ENCODE measurements at regions not wholly inside any gene's neighbourhood (a gene's known extent, or its start where the extent isn't known, plus 50 kb on each side); places are given as distances from the start of the nearest gene placed in this dataset.

GRCh38 chr14:26395726-26396125 is 202.1 kb downstream of the NOVA1 start:
- no peak for DNase-seq (ENCODE audit: low spot score)

DNA sequence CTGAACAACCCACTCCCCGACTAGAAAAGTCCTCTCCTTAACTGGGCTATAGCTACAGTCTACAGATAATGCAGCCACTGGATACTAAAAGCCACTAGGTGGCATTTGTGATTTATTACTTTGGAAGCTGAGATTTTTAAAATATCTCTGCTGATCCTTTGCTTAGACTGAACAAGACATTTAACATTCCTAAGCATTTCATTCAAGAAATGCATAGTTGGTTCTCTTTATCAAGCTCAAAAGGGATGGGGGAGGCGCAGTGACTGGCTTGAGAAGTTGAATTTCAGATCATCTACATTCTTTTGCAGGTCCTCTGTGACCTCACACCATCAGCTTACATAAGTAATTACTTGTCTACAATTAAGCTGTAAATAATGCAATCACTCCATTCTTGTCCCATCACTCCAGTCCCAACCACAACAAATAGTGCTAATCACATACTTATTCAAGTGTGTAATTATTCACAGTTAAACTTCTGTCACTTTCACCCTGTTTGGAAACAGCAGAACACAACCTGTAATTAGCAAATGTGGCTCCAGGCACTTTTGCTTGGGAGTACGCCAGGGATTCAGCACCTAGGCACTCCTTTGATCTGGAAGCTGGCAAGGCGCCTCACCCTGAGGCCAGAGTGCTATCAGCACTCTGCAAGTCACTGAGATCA is 203.6 kb downstream of the NOVA1 start:
- DNase-seq (ENCODE audit: low spot score): peak; percentile 8

GRCh38 chr14:26392498-26392897 is 205.3 kb downstream of the NOVA1 start:
- no peak for DNase-seq (ENCODE audit: low spot score)

- no peak for DNase-seq (ENCODE audit: low spot score)
These were observed 208.0 kb downstream of the NOVA1 start for GRCh38 chr14:26389646-26390508.

DNA sequence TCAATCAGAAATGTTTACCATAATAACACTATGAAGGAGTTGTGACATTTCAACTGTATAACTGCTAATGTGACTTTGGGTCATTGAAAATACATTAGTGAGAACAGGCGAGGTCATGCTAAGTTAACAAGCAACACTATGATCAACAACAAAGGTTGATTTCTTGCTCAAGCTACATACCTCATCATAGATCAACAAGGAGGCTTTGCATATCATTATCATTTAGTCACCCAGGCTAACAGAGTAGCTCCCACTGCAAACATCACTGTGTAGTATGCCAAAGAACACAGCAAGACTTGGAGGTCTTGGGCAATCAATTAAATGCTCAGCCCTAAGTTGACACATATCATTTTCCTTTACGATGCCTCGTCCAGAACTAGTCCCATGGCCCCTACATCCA is 212.5 kb downstream of the NOVA1 start:
- DNase-seq (ENCODE audit: low spot score): no peak

GRCh38 chr14:26382901-26383685 is 214.7 kb downstream of the NOVA1 start:
- no peak for DNase-seq (ENCODE audit: low spot score)

DNA sequence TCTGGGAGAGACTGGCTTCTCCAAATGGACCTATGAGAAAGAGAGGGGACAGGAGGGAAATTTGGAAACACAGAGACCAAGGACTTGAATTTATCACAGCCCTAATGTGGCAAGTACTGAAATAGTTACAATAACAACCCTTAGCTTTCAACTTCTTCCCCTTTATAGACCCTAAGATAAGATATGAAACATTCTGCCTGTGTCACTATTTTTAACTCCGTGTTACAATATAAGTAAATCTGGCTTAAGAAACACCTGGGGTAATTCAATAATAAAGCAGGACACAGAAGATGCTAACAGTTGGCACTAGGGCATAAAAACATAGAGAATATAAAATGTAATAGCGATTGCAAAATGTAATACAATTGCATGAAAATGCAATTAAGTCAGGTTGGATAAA is 216.4 kb downstream of the NOVA1 start:
- no peak for DNase-seq (ENCODE audit: low spot score)

DNA sequence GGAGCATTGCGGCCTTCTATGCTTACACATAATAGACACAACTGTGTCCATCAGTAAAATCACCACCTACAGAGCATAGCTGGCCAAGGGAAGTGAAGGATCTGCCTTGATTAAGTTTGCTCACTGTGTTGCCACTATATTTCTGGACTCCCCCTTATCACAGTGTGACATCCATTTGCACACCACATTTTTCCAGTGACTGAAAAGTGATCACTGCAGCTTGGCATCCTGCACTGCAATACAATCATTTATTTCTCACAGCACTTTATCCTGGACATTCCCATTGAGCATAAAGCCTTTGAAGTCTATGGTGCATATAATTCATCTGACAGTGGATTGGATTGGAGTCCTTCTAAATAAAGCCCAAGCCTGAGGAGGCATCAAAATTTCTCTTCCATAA is 217.2 kb downstream of the NOVA1 start:
- no peak for DNase-seq (ENCODE audit: low spot score)

DNA sequence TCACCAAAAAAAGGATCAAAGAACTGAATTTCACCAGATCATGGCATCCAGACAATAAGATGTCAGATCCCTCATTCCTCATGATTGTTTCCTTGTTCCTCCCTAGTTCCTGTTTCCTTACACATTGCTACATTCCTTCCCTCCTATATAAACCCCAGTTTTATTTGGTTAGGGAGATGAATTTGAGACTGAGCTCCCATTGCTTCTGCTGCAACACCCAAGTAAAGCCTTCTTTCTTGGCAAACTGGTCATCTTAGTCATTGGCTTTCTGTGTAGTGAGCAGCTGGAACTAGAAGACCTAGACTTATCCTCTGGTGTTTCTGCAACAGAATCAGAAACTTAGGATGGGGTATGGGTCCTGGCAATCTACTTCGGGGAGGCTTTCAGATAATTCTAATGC is 217.9 kb downstream of the NOVA1 start:
- DNase-seq (ENCODE audit: low spot score): no peak

DNA sequence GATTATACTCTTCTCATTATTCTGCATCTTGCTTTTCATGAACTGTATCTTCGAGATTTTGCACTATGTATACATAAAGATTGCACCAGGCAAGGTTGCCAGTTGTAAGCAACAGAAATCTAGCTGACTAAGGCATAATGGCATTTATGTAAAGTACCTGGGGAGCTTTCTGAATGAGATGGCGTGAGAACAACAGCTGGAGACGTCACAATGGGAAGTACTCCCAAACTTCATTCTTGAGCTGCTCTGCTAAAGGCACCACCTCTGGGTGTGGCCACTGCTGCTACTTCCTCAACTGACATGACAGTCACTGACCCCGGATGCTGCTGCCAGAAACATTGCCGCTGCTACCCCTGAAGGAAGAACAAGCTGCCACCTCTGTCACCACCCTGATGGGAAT is 220.7 kb downstream of the NOVA1 start:
- DNase-seq (ENCODE audit: low spot score): no peak

DNA sequence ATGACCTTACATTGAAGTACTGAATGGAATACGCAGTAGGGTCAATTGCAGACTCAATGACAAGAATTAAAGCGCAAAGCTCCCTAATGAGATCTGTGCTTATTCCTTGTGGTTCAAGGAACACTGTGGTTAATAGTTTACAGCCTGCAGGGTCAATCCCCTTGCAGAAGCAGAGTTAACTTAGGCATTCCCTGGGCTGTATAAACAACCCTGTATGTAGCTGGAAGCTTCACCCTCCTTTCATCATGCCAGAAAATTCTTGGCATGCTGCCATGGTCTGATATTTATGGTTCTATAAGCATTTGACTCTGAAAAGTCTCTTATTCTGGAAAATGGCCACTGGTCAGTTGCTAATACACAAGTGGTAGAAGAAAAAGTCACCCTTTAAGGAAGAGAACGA is 227.7 kb downstream of the NOVA1 start:
- peak; percentile 32 for DNase-seq (ENCODE audit: low spot score)

GRCh38 chr14:26363689-26364088 is 234.1 kb downstream of the NOVA1 start:
- no peak for DNase-seq (ENCODE audit: low spot score)

DNA sequence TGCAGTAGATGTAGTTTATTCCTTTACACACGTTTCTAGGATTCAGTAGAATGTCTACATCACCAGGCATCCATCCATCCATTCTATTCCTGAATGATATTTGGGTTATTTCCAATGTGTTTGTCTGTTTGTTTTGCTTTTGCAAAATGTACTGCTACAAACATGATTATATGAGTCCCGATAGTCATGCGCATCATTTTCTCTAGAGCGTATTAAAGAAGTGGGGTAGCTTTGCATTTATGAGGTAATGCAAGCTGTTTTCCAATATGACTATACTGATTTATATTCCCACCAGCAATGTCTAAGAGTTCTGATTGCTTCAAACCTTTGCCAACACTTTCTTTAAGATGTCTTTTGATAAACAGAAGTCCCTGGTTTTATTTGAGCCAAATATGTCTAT is 253.2 kb downstream of the NOVA1 start:
- no peak for DNase-seq (ENCODE audit: low spot score)

DNA sequence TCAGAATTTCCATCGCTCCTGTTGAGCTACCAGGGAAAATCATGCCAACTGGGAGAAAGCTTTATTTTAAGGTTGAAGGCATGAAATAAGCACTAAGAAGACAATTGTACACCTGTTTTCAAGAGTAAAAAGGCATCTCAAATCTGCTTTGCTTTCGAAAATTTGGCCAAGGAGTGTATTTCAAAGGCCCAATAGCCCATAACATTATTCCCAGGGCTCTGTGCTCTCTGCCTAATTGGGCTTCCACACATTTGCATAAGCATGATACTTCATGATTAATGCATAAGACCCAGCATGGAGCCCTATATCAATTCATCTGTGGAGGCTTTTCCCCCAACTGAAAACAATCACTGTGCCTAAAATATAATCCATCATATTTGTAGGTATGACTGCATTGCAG is 258.5 kb downstream of the NOVA1 start:
- DNase-seq (ENCODE audit: low spot score): no peak

DNA sequence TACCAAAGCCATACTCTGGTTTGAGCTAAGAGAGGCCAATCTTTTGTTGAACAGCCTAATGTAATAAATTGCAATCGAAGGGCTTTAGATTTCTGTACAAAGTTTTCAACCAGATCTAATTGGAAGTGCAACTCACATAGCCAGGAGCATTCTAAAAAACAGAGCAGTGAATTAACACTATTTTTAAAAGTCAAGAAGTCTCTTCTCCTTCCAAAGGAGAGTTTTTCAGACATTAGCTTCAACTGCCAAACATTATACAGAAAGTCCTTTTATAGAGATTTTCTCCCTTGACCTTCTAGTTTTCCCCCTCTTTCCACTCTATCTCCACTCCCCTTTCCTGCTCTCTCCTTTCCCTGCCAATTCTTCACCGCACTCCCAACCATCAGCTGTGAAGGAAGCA is 259.6 kb downstream of the NOVA1 start:
- no peak for DNase-seq (ENCODE audit: low spot score)

GRCh38 chr14:26334288-26334687 is 263.5 kb downstream of the NOVA1 start:
- DNase-seq (ENCODE audit: low spot score): no peak

- DNase-seq (ENCODE audit: low spot score): no peak
These were observed 264.9 kb downstream of the NOVA1 start for GRCh38 chr14:26332966-26333365.

- no peak for DNase-seq (ENCODE audit: low spot score)
These were observed 266.9 kb downstream of the NOVA1 start for GRCh38 chr14:26330982-26331381.

GRCh38 chr14:26328791-26329190 is 269.0 kb downstream of the NOVA1 start:
- DNase-seq (ENCODE audit: low spot score): no peak

DNA sequence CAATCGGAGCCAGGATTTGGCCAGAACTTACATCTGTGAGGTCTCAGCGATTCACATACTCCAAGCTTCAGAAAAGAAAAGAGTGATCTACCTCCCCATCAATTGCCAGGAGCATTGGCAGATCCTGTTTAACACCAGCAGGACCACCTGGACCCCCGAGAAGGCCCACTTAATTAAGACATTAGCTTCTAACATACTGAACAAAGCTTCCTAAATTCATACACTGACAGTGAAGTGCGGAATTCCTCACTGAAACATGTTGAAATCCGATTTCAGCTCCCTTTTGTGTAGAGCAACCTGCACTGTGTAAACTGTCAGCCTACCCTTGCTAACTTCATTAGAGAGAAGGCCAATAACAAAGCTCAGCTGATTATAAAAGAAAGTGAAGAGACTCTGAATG is 274.0 kb downstream of the NOVA1 start:
- no peak for DNase-seq (ENCODE audit: low spot score)

DNA sequence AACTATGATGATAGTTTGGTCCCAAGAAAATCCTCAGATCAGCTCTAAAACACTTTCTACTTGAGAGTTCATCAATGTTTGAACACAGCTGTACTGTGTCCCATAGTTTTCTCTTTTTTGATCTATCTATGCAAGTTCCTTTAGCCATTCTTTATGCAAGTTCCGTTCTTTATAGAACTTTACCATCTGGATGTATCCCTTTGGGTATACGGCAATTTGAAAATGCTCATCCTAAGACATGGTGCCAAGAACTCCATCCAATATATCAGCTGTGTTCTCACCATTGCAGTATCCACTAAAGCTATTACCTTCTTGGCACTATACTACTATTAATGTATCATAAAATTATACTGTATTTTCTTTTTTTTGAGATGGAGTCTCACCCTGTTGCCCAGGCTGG is 276.9 kb downstream of the NOVA1 start:
- DNase-seq (ENCODE audit: low spot score): no peak

DNA sequence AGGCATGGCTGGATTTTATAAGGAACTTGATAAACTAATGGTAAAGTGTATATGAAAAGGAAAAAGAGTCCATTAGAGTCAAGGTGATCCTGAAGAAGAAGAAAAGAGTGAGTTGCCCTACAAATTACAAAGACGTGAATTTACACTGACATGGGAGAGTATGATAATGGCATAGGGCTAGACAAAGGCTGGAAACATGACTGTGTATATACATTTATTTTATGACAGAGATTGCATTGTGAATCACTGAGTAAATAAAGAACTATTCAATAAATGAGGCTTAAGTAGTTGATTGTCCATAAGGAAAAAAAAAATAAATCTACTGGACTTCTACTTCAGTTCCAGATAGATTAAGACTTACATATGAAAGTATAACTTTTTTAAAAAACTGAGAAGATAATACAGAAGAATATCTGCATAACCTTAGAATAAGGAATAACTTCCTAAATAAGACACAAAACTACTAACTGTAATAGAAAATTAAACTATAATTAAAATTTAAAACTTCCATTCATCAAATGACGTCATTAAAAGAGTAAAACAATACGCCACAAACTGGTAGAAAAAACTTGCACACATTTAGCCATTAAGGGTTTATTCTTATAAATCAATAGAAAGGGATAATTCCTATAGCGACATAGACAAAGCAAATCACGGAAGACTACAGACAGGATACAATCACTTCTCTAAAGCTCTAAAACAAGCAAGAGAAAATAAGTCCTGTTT is 278.5 kb downstream of the NOVA1 start:
- peak; percentile 4 for DNase-seq (ENCODE audit: low spot score)

All from HT-29 (cell line).